ENCODE measurements at regions not wholly inside any gene's neighbourhood (a gene's known extent, or its start where the extent isn't known, plus 50 kb on each side); places are given as distances from the start of the nearest gene placed in this dataset.

DNA sequence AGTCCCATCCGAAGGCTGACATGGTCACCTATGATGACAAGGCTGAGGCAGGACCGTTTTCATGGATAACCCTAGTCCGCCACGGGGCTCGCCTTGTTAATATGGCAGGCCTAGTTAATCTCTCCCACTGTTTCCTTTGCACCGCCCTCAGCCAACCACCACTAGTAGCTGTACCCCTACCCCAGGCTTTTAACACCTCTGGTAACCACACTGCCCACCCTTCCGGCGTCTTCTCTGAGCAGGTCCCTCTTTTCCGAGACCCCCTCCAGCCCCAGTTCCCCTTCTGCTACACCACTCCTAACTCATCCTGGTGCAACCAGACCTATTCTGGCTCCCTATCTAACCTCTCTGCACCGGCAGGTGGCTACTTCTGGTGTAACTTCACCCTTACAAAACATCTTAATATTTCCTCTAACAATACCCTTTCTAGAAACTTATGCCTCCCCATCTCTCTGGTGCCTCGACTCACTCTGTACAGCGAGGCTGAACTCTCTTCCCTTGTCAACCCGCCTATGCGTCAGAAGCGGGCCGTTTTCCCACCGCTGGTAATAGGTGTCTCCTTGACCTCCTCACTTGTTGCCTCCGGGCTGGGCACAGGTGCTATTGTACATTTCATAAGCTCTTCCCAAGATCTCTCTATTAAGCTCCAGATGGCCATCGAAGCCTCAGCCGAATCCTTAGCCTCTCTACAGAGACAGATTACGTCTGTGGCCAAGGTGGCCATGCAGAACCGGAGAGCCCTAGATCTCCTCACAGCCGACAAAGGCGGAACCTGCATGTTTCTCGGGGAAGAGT lies 964.4 kb downstream of the RPA4 start:
- POLR2A ChIA-PET, result no interaction called here
- Mint-ChIP-seq H3K36me3 (no peaks in the 10 kb centered on the region), H3K4me3 (no peak overlapping the region), H3K9me3 (peaks cover 19% of the 10 kb centered on the region), H3K27ac (no peak overlapping the region), H3K27me3 (no peaks in the 10 kb centered on the region), H3K4me1 (no peaks in the 10 kb centered on the region)
- no peak for DNase-seq
- no peak for ATAC-seq (ENCODE audit: low read depth)

DNA sequence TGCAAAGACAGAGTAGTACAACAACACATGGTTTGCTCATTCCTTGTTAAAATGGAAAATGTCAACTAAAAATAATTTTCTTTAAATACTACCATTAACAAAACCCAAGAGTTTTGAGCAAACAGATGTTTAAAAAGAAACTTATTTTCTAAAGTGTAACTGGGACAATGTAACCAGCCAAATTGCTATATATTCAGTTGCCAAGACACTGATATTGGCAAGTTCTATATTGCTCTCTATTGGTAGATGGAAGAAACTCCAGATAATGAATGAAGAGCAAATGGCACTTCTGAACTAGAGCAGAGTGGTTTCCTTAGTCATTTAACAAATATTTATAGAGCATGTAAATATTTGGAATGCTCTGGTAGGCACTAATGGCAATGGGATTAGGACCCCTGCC lies 966.2 kb downstream of the RPA4 start:
- POLR2A ChIA-PET, result no interaction called here
- DNase-seq (no peak), ATAC-seq (ENCODE audit: low read depth) (no peak)
- Mint-ChIP-seq H3K27me3 (no peaks in the 10 kb centered on the region), H3K27ac (no peak overlapping the region), H3K9me3 (peaks cover 12% of the 10 kb centered on the region), H3K36me3 (no peaks in the 10 kb centered on the region), H3K4me1 (no peaks in the 10 kb centered on the region), H3K4me3 (no peak overlapping the region)

DNA sequence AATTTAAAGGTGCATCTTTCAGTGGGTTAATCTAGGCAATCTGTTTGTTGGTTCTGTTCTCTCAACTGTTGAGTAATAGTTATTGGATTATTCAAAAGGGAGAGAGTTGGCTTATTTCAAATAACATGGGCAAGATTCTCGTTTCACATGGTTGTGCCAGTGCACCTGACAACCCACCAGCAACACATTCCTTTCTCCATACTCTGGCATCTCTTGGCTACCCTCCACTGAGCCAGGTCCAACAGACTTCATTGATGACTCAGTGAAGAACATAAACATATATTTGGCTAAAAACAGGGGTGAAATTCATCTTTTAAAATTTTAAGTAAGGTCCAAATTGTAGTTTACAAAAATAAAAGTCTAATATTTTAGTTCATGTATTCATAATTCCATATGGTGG lies 967.2 kb downstream of the RPA4 start:
- Mint-ChIP-seq H3K9me3 (peaks cover 7% of the 10 kb centered on the region), H3K4me1 (no peaks in the 10 kb centered on the region), H3K36me3 (no peaks in the 10 kb centered on the region), H3K4me3 (no peak overlapping the region), H3K27ac (no peak overlapping the region), H3K27me3 (no peaks in the 10 kb centered on the region)
- no peak for DNase-seq
- POLR2A ChIA-PET, result no interaction called here
- no peak for ATAC-seq (ENCODE audit: low read depth)

DNA sequence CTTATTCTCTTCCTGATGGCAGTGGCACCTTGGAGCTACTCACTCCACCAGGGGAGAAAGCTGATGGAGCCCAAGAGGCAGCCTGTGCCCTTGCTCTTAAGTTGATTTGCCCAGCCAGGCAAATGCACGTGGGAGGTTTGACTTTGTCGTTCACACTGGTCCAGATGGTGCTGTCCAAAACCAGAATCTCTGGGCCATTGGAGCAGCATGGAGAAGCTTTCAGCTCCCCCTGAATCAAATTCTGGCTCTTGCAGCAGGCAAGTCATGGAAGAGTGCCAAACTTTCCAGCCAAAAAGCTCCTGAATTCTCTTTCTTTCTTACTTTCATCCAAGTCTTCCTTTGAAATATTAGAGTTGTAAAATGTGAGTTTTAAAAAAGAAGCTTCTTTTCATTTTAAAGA lies 970.4 kb downstream of the RPA4 start:
- Mint-ChIP-seq H3K36me3 (no peaks in the 10 kb centered on the region), H3K9me3 (peaks cover 1% of the 10 kb centered on the region), H3K4me1 (no peaks in the 10 kb centered on the region), H3K27ac (no peak overlapping the region), H3K27me3 (no peaks in the 10 kb centered on the region), H3K4me3 (no peak overlapping the region)
- POLR2A ChIA-PET, result no interaction called here
- ATAC-seq (ENCODE audit: low read depth) (no peak), DNase-seq (no peak)

- no peak overlapping the region for H3K27ac Mint-ChIP-seq
- POLR2A ChIA-PET, result no interaction called here
Measured at GRCh38 chrX:97858592-97858991, 974.9 kb downstream of the RPA4 start.

DNA sequence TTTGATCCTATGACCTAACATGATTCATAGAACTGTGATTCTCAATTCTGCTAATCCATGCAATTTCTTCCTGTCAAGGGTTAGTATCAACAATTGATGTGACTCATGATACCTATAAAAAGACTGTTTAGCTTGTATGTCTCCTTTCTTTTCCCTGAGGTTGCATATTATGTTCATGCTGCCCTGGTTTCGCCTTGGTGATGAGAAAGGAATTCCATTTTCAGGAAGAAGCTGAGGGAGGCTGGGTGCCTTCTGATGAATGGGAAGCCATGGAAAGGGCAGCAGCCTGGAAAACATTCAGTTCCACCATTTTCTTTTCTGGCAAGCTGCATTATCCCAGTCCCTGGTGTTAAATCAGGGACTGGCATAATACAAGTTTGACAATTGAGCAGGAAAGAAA lies 976.5 kb downstream of the RPA4 start:
- ATAC-seq (ENCODE audit: low read depth) (no peak), DNase-seq (no peak)
- POLR2A ChIA-PET, result no interaction called here
- Mint-ChIP-seq H3K4me3 (no peak overlapping the region), H3K27ac (no peak overlapping the region), H3K4me1 (no peaks in the 10 kb centered on the region), H3K9me3 (no peaks in the 10 kb centered on the region), H3K27me3 (no peaks in the 10 kb centered on the region), H3K36me3 (no peaks in the 10 kb centered on the region)

More at GRCh38 chrX:97858592-97858991, 974.9 kb downstream of the RPA4 start:
- Mint-ChIP-seq H3K4me3 (no peak overlapping the region), H3K4me1 (no peaks in the 10 kb centered on the region), H3K9me3 (no peaks in the 10 kb centered on the region), H3K36me3 (no peaks in the 10 kb centered on the region), H3K27me3 (no peaks in the 10 kb centered on the region)
- ATAC-seq (ENCODE audit: low read depth) (no peak), DNase-seq (no peak)

DNA sequence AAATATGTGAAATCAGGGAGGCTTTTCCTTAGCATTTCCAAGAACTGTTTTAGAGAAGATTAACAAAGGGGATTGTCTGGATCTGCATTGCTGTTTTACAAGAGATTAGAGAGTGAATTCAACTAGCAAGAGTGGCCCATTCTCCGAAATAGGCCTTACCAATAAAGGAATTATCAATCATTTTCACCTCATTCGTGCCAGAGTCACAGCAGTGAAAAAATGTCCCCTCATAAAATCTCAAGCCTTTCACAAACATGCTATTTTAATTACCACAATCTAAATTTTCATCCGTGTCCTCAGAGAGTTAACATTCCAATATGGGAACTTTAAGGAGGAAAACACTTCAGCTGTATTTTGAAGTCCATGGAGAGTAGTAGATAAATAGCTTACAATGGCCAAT lies 979.6 kb downstream of the RPA4 start:
- no peaks in the 10 kb centered on the region for H3K27me3 Mint-ChIP-seq
- ATAC-seq (ENCODE audit: low read depth) (no peak), DNase-seq (no peak)
- no peaks in the 10 kb centered on the region for H3K36me3 Mint-ChIP-seq
- H3K4me1 Mint-ChIP-seq, result no peaks in the 10 kb centered on the region
- H3K27ac Mint-ChIP-seq, result no peak overlapping the region
- no peak overlapping the region for H3K4me3 Mint-ChIP-seq
- H3K9me3 Mint-ChIP-seq, result no peaks in the 10 kb centered on the region
- POLR2A ChIA-PET, result no interaction called here

DNA sequence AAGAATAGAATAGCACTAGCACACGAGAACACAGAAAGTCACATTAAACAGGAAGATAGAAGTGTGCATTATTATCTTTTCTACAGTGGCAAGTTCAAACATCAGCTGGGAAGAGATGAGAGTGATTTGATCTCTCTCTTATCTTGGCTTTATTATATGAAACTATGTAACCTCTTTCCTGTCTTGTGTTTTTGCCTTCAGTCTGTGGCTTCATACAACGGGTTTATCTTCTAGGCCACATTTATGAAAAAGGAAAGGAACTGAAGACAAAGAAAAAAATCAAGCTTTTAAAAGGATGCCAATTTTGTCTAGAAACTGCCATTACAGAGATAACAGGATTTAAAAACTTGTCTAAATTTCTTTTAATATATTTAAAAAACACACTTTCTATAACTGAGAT lies 983.6 kb downstream of the RPA4 start:
- no peaks in the 10 kb centered on the region for H3K9me3 Mint-ChIP-seq
- DNase-seq (no peak), ATAC-seq (ENCODE audit: low read depth) (no peak)
- H3K27ac Mint-ChIP-seq, result no peak overlapping the region
- no peaks in the 10 kb centered on the region for H3K27me3 Mint-ChIP-seq
- POLR2A ChIA-PET, result no interaction called here
- H3K4me3 Mint-ChIP-seq, result no peak overlapping the region
- no peaks in the 10 kb centered on the region for H3K4me1 Mint-ChIP-seq
- H3K36me3 Mint-ChIP-seq, result no peaks in the 10 kb centered on the region

DNA sequence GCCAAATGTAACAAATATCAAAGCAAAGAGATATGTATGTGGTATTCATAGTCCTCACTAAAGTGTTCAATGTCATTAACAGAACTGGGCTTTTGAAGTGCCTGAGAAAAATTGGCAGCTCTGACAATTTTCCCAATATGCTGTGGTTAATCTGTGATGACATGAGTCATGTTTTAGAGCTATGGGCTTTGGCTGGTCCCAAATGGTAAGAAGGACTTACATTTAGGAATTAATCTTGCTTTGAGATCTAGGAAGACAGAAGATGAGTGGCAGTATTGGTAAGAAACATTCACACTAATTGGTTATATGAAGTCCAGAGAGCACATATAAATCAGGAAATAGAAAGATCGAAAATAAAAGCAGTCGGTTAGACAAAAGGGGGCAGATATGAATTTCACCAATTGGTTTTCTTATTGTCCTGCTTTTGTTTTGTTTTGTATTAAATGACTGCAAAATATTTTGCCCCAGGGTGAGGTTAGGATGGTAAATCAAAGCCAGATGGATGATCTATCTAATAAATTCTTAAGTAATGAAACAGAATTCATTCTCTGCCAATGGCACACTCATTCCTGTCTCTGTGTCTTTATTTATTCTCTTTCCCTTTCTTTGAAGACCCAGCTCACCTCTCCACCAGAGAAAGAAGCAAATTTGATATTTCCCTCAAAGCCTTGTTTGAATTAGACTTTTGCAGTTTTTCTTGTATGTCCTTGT lies 993.1 kb downstream of the RPA4 start:
- H3K4me1 Mint-ChIP-seq, result no peaks in the 10 kb centered on the region

GRCh38 chrX:97882306-97882705 lies 998.6 kb downstream of the RPA4 start:
- Mint-ChIP-seq H3K4me3 (no peak overlapping the region), H3K27ac (no peak overlapping the region), H3K27me3 (no peaks in the 10 kb centered on the region), H3K4me1 (no peaks in the 10 kb centered on the region), H3K36me3 (no peaks in the 10 kb centered on the region), H3K9me3 (no peaks in the 10 kb centered on the region)
- ATAC-seq (ENCODE audit: low read depth) (no peak), DNase-seq (no peak)
- POLR2A ChIA-PET, result no interaction called here

More for the DNA sequence above, 993.1 kb downstream of the RPA4 start:
- no peak for ATAC-seq (ENCODE audit: low read depth)
- Mint-ChIP-seq H3K27ac (no peak overlapping the region), H3K4me3 (no peak overlapping the region), H3K27me3 (no peaks in the 10 kb centered on the region), H3K9me3 (no peaks in the 10 kb centered on the region), H3K36me3 (no peaks in the 10 kb centered on the region)
- DNase-seq, result no peak
- POLR2A ChIA-PET, result no interaction called here

DNA sequence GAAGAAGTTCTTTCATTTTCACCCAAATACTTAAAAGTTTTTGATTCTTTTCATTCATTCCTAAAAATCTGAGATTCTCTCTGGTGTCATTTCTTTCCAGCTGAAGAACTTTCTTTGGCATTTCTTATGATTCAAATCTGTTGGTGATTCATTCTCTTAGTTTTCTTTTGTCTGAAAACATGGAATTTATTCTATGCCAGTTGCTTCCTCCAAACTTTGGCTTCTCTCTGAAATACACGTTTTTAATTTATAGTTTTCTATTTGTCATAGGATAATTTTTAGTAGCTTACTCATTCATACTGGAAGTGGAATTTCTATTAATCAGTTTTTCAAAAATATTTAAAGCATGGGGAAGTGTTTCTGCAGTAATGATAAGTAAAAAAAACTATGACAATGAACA lies 1012.0 kb downstream of the RPA4 start:
- H3K4me3 Mint-ChIP-seq, result no peak overlapping the region
- H3K27me3 Mint-ChIP-seq, result no peaks in the 10 kb centered on the region
- DNase-seq (no peak), ATAC-seq (ENCODE audit: low read depth) (no peak)
- peaks cover 4% of the 10 kb centered on the region for H3K9me3 Mint-ChIP-seq
- H3K4me1 Mint-ChIP-seq, result no peaks in the 10 kb centered on the region
- H3K36me3 Mint-ChIP-seq, result no peaks in the 10 kb centered on the region
- no peak overlapping the region for H3K27ac Mint-ChIP-seq
- POLR2A ChIA-PET, result no interaction called here

DNA sequence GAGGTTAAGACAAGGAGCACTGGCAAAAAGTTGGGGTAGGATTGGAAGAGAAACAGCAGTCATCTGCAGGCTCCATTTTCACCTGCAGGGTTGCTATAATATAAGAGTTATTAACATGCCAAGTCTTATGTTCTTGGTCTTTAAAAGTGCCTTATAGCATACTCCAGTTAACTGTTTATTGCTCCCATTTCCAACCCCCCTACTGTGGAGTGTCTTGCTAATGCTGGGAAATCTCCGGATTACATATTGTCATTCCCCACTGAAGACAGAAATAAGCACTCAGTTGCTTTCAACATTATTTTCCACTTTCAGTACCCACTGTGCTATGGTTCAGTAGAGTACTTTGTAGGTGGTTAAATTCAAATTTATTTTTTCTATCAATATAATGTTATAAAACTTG lies 1014.3 kb downstream of the RPA4 start:
- no peaks in the 10 kb centered on the region for H3K4me1 Mint-ChIP-seq
- POLR2A ChIA-PET, result no interaction called here
- no peaks in the 10 kb centered on the region for H3K27me3 Mint-ChIP-seq
- no peak for ATAC-seq (ENCODE audit: low read depth)
- H3K36me3 Mint-ChIP-seq, result no peaks in the 10 kb centered on the region
- no peak overlapping the region for H3K4me3 Mint-ChIP-seq
- no peak for DNase-seq
- no peak overlapping the region for H3K27ac Mint-ChIP-seq
- peaks cover 4% of the 10 kb centered on the region for H3K9me3 Mint-ChIP-seq

- POLR2A ChIA-PET, result no interaction called here
- Mint-ChIP-seq H3K36me3 (no peaks in the 10 kb centered on the region), H3K27ac (no peak overlapping the region), H3K4me3 (no peak overlapping the region), H3K4me1 (no peaks in the 10 kb centered on the region), H3K9me3 (peaks cover 3% of the 10 kb centered on the region), H3K27me3 (no peaks in the 10 kb centered on the region)
- ATAC-seq (ENCODE audit: low read depth), result no peak
- no peak for DNase-seq
Measured at GRCh38 chrX:97898798-97899197, 1015.1 kb downstream of the RPA4 start.

DNA sequence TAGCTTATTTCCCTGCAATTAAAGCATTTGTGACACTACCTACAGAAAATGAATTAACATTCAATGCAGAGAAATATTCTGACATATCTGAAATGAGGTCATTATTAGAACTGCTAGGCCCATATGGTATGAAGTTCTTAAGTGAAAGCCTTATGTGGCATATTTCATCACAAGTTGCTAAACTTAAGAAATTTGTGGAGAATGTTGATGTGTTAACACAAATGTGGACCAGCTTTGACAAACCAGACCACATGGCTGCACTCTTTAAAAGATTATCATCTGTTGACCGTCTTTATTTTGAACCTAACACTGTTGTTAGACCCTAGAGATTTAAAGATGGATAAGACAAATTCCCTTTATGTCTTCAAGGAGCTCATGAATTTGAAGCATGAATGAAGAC lies 1024.1 kb downstream of the RPA4 start:
- no peak overlapping the region for H3K27ac Mint-ChIP-seq
- H3K4me3 Mint-ChIP-seq, result no peak overlapping the region
- POLR2A ChIA-PET, result no interaction called here
- H3K36me3 Mint-ChIP-seq, result no peaks in the 10 kb centered on the region
- no peaks in the 10 kb centered on the region for H3K9me3 Mint-ChIP-seq
- no peak for ATAC-seq (ENCODE audit: low read depth)
- no peak for DNase-seq
- no peaks in the 10 kb centered on the region for H3K4me1 Mint-ChIP-seq
- no peaks in the 10 kb centered on the region for H3K27me3 Mint-ChIP-seq
